ENCODE measurements at regions not wholly inside any gene's neighbourhood (a gene's known extent, or its start where the extent isn't known, plus 50 kb on each side); places are given as distances from the start of the nearest gene placed in this dataset.

- dilution Hi-C loops (cut with MboI; ENCODE audit: extremely low pct_ligation_motif_present, low sequenced_read_pairs), result no loop called here
- Histone ChIP-seq H3K4me1 (ENCODE audit: control insufficient read depth, extremely low read depth, insufficient read depth, low read length) (no peaks in the 10 kb centered on the region), H3K4me3 (replicated peaks in 1 of 3; ENCODE audit: insufficient read depth in 1 of 3, low read depth in 1 of 3, low read length in 3 of 3) (no peak overlapping the region), H4K20me1 (replicated peaks; ENCODE audit: control insufficient read depth, extremely low read depth, insufficient read depth, low read length) (no peaks in the 10 kb centered on the region), H3K4me2 (ENCODE audit: insufficient read depth, low read length) (no peak overlapping the region), H3K79me2 (ENCODE audit: control insufficient read depth, insufficient read depth, low read length) (no peaks in the 10 kb centered on the region), H2AFZ (ENCODE audit: low read depth, low read length) (no peak overlapping the region), H3K9me1 (replicated peaks; ENCODE audit: control insufficient read depth, extremely low read depth, insufficient read depth, low read length) (no peaks in the 10 kb centered on the region), H3K9ac (replicated peaks; ENCODE audit: extremely low read depth, insufficient read depth, low read length) (no peak overlapping the region), H3K27ac (ENCODE audit: insufficient read depth, low read depth, low read length) (no peak overlapping the region), H3K27me3 (ENCODE audit: control insufficient read depth in 2 of 2, insufficient read depth in 2 of 2, low read length in 2 of 2) (no peaks in the 10 kb centered on the region), H3K9me3 (replicated peaks; ENCODE audit: control insufficient read depth, insufficient read depth, low read length) (no peaks in the 10 kb centered on the region), H3K36me3 (ENCODE audit: control insufficient read depth in 2 of 2, extremely low read depth in 1 of 2, insufficient read depth in 2 of 2, low read length in 2 of 2) (no peaks in the 10 kb centered on the region)
- no TSS peak for BruUV-seq (replicated peaks)
- DNase-seq (ENCODE audit: low read depth, low spot score) (no peak), FAIRE-seq (no peak)
- no peak for TF ChIP-seq GATA2 (IDR thresholded peaks at IDR 0.05; ENCODE audit: insufficient read depth, insufficient read length, low read depth, low read length)
- no peak for TF ChIP-seq CTCF (IDR thresholded peaks at IDR 0.05; ENCODE audit: extremely low read depth in 1 of 2, insufficient read depth in 1 of 2, low read depth in 1 of 2, low read length in 2 of 2)
- TF ChIP-seq POLR2AphosphoS5 (IDR thresholded peaks at IDR 0.05; ENCODE audit: insufficient read depth, low read depth, low read length), result no peak
- POLR2A ChIA-PET, result no interaction called here
- intact Hi-C loops (cut with micrococcal nuclease), result no loop called here
- CTCF ChIA-PET, result no interaction called here
Observed at GRCh38 chr10:126839094-126839761, 66.0 kb upstream of the DOCK1 start.

- Histone ChIP-seq H3K79me2 (ENCODE audit: control insufficient read depth, insufficient read depth, low read length) (no peaks in the 10 kb centered on the region), H3K4me1 (ENCODE audit: control insufficient read depth, extremely low read depth, insufficient read depth, low read length) (no peaks in the 10 kb centered on the region), H3K9me1 (replicated peaks; ENCODE audit: control insufficient read depth, extremely low read depth, insufficient read depth, low read length) (no peaks in the 10 kb centered on the region), H3K36me3 (ENCODE audit: control insufficient read depth in 2 of 2, extremely low read depth in 1 of 2, insufficient read depth in 2 of 2, low read length in 2 of 2) (no peaks in the 10 kb centered on the region), H3K27ac (ENCODE audit: insufficient read depth, low read depth, low read length) (no peak overlapping the region), H3K9ac (replicated peaks; ENCODE audit: extremely low read depth, insufficient read depth, low read length) (no peak overlapping the region), H2AFZ (ENCODE audit: low read depth, low read length) (no peak overlapping the region), H3K4me2 (ENCODE audit: insufficient read depth, low read length) (no peak overlapping the region), H4K20me1 (replicated peaks; ENCODE audit: control insufficient read depth, extremely low read depth, insufficient read depth, low read length) (no peaks in the 10 kb centered on the region), H3K4me3 (replicated peaks in 1 of 3; ENCODE audit: insufficient read depth in 1 of 3, low read depth in 1 of 3, low read length in 3 of 3) (no peak overlapping the region), H3K27me3 (ENCODE audit: control insufficient read depth in 2 of 2, insufficient read depth in 2 of 2, low read length in 2 of 2) (no peaks in the 10 kb centered on the region), H3K9me3 (replicated peaks; ENCODE audit: control insufficient read depth, insufficient read depth, low read length) (no peaks in the 10 kb centered on the region)
- no peak for FAIRE-seq
- no peak for DNase-seq (ENCODE audit: low read depth, low spot score)
- dilution Hi-C loops (cut with MboI; ENCODE audit: extremely low pct_ligation_motif_present, low sequenced_read_pairs), result no loop called here
- TF ChIP-seq MYC (IDR thresholded peaks at IDR 0.05; ENCODE audit: low read depth, low read length) (no peak), GATA2 (IDR thresholded peaks at IDR 0.05; ENCODE audit: insufficient read depth, insufficient read length, low read depth, low read length) (no peak), EZH2 (IDR thresholded peaks at IDR 0.05; ENCODE audit: borderline replicate concordance, low read depth, low read length, severe bottlenecking) (no peak), CTCF (IDR thresholded peaks at IDR 0.05; ENCODE audit: extremely low read depth in 1 of 2, insufficient read depth in 1 of 2, low read depth in 1 of 2, low read length in 2 of 2) (no peak), POLR2AphosphoS5 (IDR thresholded peaks at IDR 0.05; ENCODE audit: insufficient read depth, low read depth, low read length) (no peak), JUN (IDR thresholded peaks at IDR 0.05; ENCODE audit: borderline replicate concordance, insufficient read depth, insufficient read length, low read depth) (no peak), FOS (IDR thresholded peaks at IDR 0.05; ENCODE audit: borderline replicate concordance, insufficient read depth, low read length) (no peak), POLR2A (IDR thresholded peaks at IDR 0.05; ENCODE audit: low read depth, low read length) (no peak), MAX (IDR thresholded peaks at IDR 0.05; ENCODE audit: insufficient read depth, insufficient read length) (no peak)
- CTCF ChIA-PET, result no interaction called here
- POLR2A ChIA-PET, result no interaction called here
- intact Hi-C loops (cut with micrococcal nuclease), result no loop called here
- BruUV-seq (replicated peaks), result no TSS peak
Observed at GRCh38 chr10:126840576-126841135, 64.6 kb upstream of the DOCK1 start.

Measured in endothelial cell of umbilical vein (primary cell).